Brain microvascular endothelial cell (primary cell): ENCODE measurements at regions not wholly inside any gene's neighbourhood (a gene's known extent, or its start where the extent isn't known, plus 50 kb on each side); places are given as distances from the start of the nearest gene placed in this dataset.
"Not testable (repeated sequence)": the region's sequence is repeated elsewhere in the genome, so short reads cannot be mapped to it uniquely, and the experiment has no call there.

Experiments
- DNase-seq: peaks from one replicate; pipeline ENCODE4 v3.0.0-alpha.2; 2020
- H3K27ac ChIP-seq: fragments of 250-450 bp; sonication (Bioruptor Pico); 2 replicates; pipeline ENCODE4 v1.5.1; 2020; ENCODE audit warnings: mild to moderate bottlenecking, moderate library complexity
- H3K27me3 ChIP-seq: fragments of 250-450 bp; sonication (Bioruptor Pico); replicated peaks from 2 replicates; pipeline ENCODE4 v1.5.1; 2020; ENCODE audit warnings: mild to moderate bottlenecking
- H3K36me3 ChIP-seq: fragments of 250-450 bp; sonication (Bioruptor Pico); replicated peaks from 2 replicates; pipeline ENCODE4 v1.5.1; 2020; ENCODE audit warnings: mild to moderate bottlenecking
- H3K4me3 ChIP-seq: 2 replicates; pipeline ENCODE4 v1.5.1; 2011; ENCODE audit warnings: low read depth, mild to moderate bottlenecking, control low read depth, low read length, moderate library complexity
- CTCF ChIP-seq: IDR thresholded peaks from 2 replicates; pipeline ENCODE4 v1.5.1; 2011; ENCODE audit warnings: low read depth, mild to moderate bottlenecking, moderate library complexity, low read length, control low read depth, inconsistent platforms; ENCODE audit errors: missing control alignments
- in situ Hi-C: cut with HindIII; loops from 2 replicates; pipeline ENCODE4 v1.10.0; 2017; ENCODE audit warnings: low sequenced_read_pairs, low pct_ligation_motif_present

- Histone ChIP-seq H3K36me3 (no peaks in the 10 kb centered on the region), H3K27me3 (no peaks in the 10 kb centered on the region), H3K4me3 (no peak overlapping the region), H3K27ac (no peak overlapping the region)
- DNase-seq, result no peak
- in situ Hi-C loops, result no loop called here
- TF ChIP-seq CTCF, result no peak
Measured at GRCh38 chr1:93763704-93764365, 82.2 kb upstream of the BCAR3 start.

GRCh38 chr1:93758842-93759515, 77.3 kb upstream of the BCAR3 start:
- H3K27ac ChIP-seq, result no peak overlapping the region
- no peaks in the 10 kb centered on the region for H3K36me3 ChIP-seq
- no peak overlapping the region for H3K4me3 ChIP-seq
- peak; percentile 43 for TF ChIP-seq CTCF
- in situ Hi-C loops, result no loop called here
- DNase-seq, result peak; percentile 61
- H3K27me3 ChIP-seq, result no peaks in the 10 kb centered on the region

- no peak for TF ChIP-seq CTCF
- Histone ChIP-seq H3K27me3 (no peaks in the 10 kb centered on the region), H3K27ac (no peak overlapping the region), H3K36me3 (no peaks in the 10 kb centered on the region), H3K4me3 (no peak overlapping the region)
- in situ Hi-C loops, result no loop called here
- no peak for DNase-seq
Measured at GRCh38 chr1:93757256-93758036, 75.8 kb upstream of the BCAR3 start.

GRCh38 chr1:93756657-93757056, 75.0 kb upstream of the BCAR3 start:
- Histone ChIP-seq H3K27me3 (no peaks in the 10 kb centered on the region), H3K36me3 (no peaks in the 10 kb centered on the region), H3K27ac (no peak overlapping the region), H3K4me3 (no peak overlapping the region)
- DNase-seq, result no peak
- TF ChIP-seq CTCF, result no peak
- in situ Hi-C loops, result no loop called here

GRCh38 chr1:93755251-93755715, 73.6 kb upstream of the BCAR3 start:
- H3K27ac ChIP-seq, H3K36me3 ChIP-seq, H3K27me3 ChIP-seq, in situ Hi-C loops, H3K4me3 ChIP-seq: not testable (repeated sequence)
- DNase-seq, result peak; percentile 45
